SHP77 (cell line): ENCODE measurements at regions not wholly inside any gene's neighbourhood (a gene's known extent, or its start where the extent isn't known, plus 50 kb on each side); places are given as distances from the start of the nearest gene placed in this dataset.

Source experiments
- DNase-seq, 2 experiments: peaks; one replicate each; lab custom pipeline; 2025; lab: John Stamatoyannopoulos, UW

DNA sequence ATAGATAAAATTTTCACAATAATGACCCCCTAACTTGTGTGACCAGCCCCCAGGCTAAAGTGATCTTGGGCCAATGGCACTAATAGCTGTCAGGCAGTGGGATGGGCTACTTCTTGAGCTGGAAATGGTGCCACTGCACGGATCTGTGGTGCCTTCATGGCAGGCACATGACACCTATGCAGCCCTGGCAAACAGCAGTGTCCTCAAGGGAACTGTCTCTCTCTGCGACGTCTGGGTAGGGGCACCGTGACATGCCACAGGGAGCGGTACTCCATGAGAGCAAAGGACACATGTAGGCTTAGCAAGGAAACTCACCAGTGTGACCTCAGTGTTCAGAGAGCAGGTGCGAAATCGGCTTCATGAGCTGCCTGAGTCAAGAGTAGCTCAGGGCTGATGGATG, 161.7 kb upstream of the TWIST2 start:
- DNase-seq: no peak

GRCh38 chr2:238688193-238689153, 159.4 kb upstream of the TWIST2 start:
- no peak for DNase-seq

- no peak for DNase-seq
Observed at GRCh38 chr2:238689331-238689730, 158.6 kb upstream of the TWIST2 start.

GRCh38 chr2:238689871-238690389, 158.0 kb upstream of the TWIST2 start:
- no peak for DNase-seq

DNA sequence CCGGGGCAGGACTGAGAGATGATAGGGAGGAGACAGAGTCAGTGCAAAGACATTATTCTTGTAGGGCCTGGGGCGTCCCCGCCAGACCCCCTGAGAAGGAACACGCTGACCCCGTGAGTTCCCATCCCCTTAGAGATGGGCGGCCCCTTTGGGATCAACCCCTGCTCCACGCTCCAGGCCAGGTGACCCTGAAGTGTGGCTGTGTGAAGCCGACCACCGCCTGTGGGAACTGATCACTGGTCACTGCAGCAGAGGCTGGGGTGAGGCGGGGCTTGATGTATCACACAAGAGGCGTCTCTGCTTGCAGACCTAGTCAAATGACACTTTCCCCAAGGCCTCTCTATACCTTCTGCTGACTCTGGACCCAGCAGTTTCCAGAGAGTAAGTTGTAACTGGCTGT, 157.4 kb upstream of the TWIST2 start:
- DNase-seq: no peak

DNA sequence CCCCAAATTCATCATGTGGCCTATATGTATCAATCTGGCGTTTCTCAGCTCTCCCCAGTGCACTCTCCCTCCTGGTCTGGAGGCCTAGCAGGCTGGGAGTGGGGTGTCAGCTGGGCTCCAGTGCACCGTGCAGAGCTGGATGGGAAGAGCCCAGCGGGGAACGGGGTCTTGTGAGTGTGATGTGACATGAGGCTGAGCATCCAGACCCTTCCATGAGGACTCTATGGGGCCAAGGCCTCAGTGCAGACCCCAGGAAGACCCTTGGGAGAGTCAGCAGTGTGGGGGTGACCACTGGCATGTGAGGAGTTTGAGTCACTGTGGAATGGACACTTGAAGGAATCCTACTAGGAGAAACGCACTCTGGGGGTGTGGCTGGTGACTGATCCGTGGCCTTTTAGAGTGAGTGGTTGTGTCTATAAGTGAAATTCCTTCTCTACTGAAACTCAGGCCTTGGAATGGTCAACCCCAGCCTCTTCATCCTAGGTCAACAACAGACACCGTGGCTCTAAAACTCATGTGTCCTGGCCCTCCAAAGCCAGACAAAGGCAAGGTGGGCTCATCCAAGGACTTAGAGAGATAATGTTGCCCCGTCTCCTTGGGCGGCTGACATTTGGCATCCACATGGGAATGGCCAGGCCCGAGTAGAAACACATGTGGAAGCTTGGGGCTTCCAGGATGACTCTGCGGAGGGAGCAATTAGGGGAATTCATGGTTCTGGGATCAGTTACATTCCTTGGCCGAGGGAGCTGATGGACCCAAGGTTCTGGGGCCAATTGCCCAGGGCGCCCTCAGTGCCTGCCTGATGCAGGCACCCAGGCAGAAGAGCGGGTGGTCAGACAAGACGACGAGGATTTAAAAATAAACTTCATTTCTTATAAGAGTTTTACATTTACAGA, 156.0 kb upstream of the TWIST2 start:
- no peak for DNase-seq

- no peak for DNase-seq
Observed at GRCh38 chr2:238692562-238692961, 155.3 kb upstream of the TWIST2 start.

DNA sequence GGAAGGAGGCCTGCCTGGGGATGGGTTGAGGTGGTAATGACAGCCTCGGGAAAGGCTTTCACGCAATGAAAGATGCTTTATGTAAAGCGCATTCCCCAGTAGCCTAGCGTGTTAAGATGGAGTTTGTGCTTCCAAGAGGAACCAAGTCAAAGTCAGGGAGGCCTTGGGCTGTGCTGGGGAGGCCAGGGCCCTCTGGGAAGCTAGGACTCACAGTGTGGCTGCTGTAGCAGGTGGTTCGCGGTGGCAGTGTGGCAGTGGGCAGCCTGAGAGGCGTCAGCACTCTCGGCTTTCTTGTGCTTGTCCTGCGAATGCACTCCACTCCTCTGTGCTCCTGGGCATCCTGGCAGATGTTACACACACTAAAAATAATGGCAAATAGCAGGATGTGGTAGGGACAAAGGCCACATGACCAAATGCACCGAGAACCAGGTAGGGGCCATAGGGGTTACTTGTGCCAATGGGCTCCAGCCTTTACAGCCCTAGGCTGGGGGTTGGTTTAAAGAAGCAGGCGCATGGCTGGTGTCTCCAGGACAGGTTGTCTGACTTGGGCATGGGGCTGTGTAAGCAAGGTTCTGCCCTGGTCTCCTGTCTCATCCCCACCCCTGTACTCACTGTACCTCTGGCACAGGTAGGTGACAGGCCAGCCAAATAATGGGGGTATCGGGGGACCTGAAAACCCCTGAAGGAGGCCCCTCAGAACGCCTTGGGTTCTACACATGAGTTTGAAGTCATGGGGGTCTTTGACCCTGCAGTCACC, 154.4 kb upstream of the TWIST2 start:
- no peak for DNase-seq

GRCh38 chr2:238694136-238694755, 153.6 kb upstream of the TWIST2 start:
- DNase-seq: no peak

- DNase-seq: no peak
Observed at GRCh38 chr2:238694922-238695321, 153.0 kb upstream of the TWIST2 start.

DNA sequence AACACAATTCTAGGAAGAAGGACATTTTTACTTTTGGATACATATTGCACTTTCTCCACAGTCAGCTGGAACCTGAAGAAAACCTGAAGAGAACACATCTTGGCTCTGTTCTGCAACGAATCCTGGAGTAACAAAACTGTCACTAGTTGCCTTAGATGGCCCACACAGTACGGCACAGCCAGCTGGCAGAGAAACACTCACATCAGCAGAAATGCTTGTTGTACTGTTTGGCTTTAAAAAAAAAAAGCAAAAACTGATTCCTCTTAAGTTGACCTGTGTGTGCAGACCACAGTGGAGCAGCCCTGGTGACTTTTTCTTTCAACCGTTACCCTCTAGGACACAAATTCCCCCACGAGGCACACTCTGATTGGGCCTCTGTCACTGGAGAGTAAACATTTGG, 152.3 kb upstream of the TWIST2 start:
- no peak for DNase-seq

- DNase-seq: no peak
Observed at GRCh38 chr2:238696331-238696730, 151.6 kb upstream of the TWIST2 start.

- no peak for DNase-seq
Observed at GRCh38 chr2:238696786-238697185, 151.1 kb upstream of the TWIST2 start.

- no peak for DNase-seq
Observed at GRCh38 chr2:238697193-238698071, 150.5 kb upstream of the TWIST2 start.

DNA sequence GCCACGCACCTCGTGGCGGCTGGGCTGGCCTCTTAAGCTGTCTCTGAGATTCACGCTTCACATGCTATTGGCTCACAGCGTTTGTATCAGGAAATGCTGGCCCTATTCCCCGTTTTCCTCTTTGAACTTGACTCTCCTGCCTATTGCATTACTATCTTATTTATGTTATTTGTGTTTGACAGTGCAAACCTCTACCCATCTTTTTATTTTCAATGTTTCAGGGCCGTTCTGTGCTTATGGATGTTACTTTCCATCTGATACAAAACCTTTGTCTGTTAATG, 149.9 kb upstream of the TWIST2 start:
- DNase-seq: no peak

- no peak for DNase-seq
Observed at GRCh38 chr2:238698451-238699306, 149.2 kb upstream of the TWIST2 start.

DNA sequence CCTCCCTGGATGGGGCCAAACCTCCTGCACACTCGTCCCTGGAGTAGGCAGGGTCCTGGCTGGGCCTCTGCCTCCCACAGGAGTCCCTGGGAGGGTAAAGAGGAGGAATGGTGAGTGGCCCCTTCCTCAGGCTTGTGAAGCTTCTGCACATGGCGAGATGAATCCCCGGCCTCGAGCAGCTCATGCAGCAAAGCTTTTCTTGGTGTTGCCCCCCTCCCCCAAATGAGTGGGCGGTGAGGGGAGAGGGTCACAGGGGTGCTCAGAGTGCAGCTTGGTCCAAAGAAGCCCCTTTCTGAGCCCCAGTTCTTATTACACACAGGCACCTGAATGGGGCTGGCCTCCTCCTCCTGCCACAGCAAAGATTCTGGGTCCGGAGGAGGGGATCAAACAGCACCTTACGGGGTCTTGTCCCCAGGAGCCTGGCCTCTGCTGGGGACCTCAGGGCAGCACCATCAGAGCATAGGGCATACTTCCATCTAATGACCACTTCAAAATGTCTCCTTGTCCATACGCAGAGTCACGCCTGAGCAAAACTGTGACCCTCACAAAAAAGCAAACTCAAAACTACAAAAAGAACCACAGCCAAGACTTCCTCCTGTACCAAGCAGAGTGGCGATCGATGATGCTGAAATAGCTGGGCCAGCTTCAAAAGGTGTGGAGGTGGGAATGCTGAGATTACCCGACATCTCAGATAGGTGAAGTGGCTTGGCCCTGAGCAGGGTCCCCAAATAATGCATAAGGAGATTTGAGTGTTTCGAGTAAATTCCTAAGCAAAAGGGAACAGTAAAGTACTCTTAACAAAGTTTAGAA, 148.4 kb upstream of the TWIST2 start:
- no peak for DNase-seq

DNA sequence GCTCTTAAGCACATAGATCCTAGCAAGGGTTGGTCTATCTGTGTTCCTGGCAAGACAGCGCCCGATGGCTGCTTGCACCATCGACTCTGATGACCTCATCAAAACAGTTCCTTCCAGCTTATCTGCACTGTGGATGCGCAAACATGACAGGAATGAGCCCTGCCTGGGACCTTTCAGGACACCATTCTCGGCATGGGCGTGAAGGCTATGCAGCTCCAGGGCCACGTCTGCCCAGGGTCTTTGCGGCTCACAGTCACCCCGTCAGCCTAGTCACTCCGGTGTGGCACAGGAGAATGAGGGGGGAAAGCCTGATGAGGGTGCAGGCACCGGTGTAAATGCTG, 147.8 kb upstream of the TWIST2 start:
- no peak for DNase-seq
